ENCODE measurements at regions not wholly inside any gene's neighbourhood (a gene's known extent, or its start where the extent isn't known, plus 50 kb on each side); places are given as distances from the start of the nearest gene placed in this dataset.
"Not testable (repeated sequence)": the region's sequence is repeated elsewhere in the genome, so short reads cannot be mapped to it uniquely, and the experiment has no call there.

DNA sequence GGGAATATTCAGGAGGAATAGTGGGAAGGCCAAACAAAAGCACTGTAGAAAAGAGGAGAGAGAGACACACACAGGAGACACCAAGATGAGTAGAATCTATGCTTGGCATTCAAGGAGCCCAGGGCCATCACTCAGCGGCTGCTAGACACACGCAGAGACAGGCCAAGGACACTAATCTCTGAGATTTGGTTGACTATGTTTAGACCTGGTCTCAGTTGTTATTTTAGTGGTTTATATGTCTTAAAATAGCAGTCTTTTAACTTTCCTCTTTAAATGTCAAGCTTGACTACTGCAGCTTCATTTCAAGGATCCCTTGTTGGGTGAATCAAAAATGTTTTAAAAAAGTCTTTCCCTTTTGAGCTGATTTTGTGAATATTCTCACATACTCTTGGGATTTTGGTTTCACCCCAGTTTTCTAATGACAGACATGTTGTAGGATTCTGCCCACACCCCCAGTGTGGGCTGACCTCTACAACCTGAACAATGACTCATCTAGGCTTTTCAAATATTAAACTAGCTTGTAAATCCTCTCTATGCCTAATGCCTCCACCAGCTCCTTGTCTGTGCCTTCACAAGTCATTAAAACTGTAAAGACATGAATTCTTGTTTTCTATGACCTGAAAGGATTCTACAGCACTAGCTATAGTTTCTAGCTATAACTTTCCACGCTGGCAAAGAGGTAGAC lies 142.7 kb upstream of the EXOC2 start:
- DNase-seq: no peak

DNA sequence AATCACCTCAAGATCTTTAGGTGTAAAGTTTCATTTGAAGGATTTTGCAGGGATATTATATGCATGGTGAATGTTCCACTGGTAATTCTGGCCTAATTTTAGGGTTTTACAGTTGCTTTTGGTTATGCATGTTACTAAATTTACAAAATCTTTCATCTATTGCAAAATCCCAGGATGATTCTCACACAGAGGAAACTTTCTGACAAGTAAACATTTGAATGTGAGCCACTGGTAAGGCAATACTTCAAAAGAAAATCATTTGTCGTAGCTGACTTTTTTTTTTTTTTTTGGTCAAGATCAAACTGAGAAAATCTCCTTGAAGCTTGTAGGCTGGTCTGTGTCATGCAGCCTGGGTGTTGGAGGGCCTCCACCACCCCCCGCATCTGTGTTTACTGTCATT lies 141.9 kb upstream of the EXOC2 start:
- no peak for DNase-seq

DNA sequence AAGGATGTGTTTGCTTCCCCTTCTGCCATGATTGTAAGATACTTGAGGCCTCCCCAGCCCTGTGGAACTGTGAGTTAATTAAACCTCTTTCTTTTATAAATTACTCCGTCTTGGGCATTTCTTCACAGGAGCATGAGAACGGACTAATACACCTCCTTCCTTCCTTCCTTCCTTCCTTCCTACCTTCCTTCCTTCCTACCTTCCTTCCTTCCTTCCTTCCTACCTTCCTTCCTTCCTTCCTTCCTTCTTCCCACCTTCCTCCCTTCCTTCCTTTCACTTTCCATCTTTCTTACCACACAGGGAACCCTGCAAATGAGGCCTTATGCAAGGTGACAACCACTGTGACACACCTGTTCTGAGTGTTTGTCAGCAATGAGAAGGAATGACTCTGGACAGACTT lies 141.3 kb upstream of the EXOC2 start:
- DNase-seq: no peak

DNA sequence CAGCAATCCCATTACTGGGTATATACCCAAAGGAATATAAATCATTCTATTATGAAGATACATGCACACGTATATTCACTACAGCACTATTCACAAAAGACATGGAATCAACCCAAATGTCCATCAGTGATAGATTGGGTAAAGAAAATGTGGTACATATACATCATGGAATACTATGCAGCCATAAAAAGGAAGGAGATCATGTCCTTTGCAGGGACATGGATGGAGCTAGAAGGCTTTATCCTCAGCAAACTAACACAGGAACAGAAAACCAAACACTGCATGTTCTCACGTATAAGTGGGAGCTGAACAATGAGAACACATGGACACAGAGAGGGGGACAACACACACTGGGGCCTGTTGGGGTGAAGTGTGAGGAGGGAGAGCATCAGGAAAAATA lies 139.9 kb upstream of the EXOC2 start:
- DNase-seq: not testable (repeated sequence)

DNA sequence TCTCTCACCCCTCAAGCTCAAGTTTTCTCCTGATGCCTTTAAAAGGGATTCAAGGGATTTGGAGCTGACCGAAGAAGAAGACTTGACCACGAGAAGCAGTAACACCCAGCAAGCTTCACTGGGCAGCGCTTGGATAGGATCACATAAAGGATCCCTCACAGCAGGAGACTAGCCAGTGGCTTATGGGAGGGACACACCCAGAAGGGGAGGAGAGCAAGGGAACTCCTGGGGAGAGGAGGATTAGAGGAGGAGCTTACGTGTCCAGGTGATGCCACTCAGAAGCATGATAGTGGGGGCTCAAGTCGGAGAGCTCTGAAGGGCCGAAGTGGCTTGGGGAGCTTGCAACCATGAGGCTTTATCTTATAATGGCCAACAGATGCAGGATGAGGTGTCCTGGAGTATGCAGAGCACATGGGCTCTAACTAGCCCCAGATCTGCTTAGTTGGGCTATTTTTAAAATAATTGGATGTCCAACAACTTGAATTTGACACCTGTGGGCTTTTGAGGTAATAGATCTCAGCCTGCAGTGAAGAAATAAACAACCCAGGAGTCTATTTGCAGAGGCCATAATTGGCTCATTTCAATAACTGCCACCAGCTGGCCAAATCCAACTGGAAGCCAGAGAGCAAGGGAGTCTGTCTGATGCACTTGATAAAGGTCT lies 137.9 kb upstream of the EXOC2 start:
- DNase-seq: no peak

DNA sequence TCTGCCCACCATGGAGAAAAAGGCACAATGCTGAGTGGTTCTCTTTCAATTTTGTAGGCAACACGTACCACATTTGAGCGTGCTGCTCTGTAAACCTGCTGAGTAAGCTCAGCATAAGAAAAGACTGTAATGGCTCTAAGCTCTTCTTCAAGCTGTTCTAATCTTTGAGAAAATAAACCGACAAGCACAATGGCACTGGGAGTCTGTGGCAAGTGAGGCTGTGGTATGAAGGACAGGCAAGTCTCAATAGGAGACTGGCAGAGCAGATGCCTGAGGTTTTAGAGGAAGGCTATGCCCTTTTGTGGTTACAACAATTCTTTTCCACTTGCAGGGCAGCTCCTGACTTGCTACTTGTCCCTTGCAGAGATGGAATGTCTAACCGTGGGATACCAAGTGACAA lies 136.7 kb upstream of the EXOC2 start:
- no peak for DNase-seq

DNA sequence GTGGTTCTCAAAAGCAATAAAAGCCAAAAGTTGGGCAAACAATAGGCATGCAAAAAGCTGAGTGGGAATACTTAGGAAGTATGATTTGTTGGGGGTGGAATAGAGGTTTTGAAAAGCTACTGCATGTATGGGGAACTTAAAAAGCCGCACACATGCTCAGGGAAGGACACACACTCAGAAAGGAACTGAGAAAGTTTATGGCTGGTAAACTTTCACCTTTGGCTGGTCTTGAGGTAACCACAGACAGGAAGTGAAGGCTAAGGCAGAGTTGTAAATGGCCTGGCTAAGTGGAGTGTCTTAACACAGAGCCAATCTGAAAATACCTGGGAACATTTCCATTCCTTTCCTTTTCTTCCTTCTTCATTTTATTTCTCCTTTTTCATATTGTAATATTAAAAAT lies 134.5 kb upstream of the EXOC2 start:
- no peak for DNase-seq

DNA sequence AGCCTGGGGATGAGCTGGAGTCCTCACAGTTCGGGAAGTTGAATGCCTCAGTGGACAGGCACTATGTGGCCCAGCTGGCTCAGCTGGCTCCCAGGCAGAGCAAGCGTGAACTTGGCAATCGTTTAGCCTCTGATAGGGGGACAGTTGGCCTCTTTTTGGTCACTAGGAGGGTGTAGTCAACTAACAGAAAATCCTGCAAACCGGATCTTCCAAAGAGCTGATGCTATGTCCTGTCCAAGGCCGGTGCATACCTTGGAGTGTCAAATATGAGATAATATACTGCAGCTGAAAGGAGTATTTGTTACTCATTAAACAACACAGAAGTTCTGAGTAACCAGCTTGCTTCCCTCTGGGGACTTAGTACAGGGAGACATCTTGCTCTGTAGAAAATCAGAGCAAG lies 126.2 kb upstream of the EXOC2 start:
- DNase-seq: no peak

DNA sequence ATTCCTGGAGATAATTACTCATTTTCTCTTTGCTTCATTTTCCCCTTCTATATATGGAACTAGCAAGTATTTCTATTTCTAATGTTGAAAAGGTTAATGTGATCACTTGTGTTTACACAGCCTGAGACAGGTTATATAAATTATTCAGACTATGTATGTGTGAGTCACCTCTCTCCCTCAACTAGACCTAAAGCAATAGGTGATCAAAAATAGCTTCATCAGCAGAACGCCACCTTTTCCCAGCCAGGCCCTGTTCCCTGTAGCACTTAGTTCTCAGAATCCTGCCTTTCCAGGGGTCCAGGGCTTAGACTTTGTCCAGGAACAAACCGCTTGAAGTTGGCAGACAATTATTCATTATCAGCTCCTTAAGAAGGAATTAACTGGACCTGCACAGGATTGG lies 125.3 kb upstream of the EXOC2 start:
- no peak for DNase-seq

DNA sequence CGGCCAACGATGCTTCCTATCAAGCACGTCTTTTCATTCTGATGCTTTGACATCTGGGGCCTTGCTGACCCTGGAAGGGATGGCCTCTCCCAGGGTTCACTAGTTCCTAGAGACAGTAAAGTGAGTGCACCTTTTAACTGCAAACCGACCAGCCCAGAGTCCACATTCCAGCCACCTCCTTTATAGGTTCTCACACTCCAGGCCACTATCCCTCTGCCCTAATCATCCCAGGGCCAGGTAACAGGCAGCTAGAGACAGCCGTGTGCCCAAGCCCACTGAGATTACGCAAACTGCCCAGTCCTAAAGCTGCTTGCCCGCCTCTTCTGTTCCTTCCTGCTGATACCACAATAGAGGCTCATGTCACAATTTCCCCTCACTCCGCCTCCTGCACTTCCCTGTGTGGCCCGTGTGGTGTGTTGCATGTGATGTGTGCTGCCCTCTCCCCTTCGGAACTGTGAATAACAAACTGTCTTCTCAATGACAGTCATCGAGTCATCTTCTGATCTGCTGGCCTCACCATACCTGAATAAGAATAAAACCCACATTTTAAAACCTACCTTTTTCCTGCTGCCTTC lies 123.7 kb upstream of the EXOC2 start:
- DNase-seq: peak; percentile 36 to 61

DNA sequence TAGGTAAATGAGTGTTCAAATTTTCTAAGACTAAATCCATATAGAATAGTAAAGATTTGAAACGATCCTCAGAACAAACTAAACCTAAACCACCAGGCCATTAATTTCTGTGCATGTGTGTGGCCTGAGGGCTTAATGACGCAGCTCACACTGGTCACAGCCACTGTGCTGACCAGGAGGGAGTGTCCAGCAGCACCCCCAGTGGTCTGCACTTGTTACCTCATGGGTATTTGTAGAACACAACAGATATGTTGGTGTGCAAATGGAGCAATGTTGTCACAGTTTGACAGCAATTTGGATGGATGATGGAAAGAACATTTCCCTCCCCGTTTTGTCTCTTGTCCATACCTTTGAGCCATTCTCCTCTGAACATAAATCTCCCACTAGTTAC lies 122.4 kb upstream of the EXOC2 start:
- DNase-seq: no peak

DNA sequence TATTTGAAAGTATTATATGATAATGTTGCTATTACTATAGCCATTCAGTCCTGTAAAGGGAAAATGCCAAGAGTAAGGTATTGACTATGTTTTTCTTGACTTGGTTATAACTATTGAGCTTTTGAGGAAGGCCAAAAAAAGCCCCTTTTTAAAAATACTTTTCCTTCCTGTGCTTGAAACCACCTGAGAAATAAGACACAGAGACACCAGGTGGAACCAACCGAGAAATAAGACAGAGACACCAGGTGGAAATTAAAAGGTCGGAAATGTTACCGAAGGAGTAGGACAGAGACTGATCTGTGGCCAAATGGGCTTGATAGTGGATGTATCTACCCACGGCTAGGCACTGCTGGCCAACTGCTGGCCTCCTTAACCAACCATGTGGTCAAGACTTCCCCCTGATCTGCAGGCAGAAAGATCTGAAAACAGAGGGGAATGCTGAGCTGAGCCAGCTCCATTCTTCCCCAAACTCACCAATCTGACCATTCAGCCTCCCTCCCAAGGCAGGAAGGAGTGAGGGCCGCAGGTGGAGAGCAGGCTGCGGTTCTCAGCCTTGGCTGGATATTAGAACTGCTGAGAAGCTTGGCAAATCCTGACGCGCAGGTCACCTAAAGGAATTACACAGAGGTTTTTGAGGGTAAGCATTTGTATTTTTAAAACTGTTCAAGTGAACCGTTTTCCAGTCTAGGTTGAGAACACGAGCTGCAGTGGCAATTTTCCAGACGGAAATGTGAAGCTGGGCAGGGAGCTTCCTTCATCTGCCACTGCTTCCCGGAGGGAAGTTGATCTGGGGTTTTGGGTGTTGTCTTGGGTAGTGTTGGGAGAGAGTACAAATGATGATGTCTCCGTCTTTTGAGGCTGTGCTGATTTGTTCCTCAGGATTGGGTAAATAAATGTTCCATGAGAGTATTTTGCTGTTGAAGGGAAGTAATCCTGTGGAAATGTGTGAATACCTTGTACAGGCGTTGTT lies 121.7 kb upstream of the EXOC2 start:
- no peak for DNase-seq

DNA sequence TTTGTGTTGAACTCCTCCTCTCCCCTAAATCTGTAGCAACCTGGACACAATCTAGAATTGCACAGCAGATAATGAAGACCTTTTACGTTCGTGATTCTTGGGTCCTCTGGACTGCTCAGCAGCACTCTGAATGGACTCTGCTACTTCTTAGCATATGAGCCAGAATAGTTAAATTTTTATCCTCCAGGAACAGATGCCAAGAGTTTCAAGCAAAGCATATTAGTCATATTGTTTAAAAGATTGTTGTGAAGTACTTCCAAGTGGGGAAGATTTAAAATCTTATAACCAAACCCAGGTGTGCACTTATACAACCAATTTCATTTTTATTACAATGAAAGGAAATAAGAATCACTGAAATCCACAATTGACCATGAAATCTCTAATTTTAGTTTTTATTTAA lies 118.9 kb upstream of the EXOC2 start:
- no peak for DNase-seq

DNA sequence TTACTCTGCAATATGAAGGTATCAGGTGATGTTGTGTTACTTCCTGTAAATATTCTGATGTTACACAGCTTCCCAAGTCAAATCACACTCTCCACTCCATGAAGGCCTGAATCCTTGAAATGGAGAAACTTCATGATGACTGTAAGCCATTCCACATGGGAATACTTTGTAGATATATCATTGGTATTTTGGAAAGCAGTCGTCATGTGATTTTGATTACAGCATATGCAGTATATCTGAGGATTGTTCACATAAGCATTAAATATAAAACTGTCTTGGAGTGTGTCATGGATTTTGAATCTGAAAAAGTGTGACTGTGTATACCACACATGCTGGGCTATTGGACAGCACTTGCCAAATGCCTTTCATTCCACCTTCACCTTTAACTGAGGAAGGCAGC lies 118.3 kb upstream of the EXOC2 start:
- no peak for DNase-seq

DNA sequence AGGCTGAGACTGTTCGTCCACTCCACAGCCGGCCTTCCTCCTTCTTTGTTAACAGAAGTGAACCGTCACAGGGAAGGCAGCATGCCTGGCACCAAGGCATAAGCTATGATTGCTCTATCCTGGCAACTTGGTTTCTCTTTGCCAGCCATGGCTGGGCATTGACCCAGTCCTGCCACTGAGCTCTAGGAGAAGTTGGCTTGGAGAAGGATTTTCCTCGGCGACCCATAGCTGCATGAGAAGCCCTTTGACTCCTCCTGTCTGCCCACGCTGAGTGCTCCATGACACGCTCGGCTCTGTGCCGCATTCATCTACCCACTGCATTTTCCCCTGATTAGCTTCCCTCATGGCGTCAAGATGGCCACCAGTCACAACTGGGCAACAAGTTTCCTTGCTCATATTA lies 111.8 kb upstream of the EXOC2 start:
- DNase-seq: no peak

DNA sequence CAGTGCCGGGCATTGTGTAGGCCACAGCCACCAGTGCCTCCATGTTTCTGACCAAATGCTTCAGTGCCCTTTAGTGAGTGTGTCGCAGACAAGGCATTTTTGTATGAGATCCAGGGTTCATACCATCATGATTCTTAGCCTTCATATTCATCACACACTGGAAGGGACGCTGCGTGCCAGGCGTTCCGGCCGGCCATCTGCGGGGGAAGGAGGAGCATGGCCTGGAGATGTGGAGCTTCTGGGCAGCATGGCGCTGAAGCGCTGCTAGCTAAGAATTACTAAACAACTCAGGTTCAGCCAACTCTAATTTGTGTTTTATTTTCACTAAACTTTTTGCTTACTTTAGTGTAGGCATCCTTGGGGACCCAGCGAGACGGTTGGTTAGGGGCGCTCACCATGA lies 111.4 kb upstream of the EXOC2 start:
- no peak for DNase-seq

DNA sequence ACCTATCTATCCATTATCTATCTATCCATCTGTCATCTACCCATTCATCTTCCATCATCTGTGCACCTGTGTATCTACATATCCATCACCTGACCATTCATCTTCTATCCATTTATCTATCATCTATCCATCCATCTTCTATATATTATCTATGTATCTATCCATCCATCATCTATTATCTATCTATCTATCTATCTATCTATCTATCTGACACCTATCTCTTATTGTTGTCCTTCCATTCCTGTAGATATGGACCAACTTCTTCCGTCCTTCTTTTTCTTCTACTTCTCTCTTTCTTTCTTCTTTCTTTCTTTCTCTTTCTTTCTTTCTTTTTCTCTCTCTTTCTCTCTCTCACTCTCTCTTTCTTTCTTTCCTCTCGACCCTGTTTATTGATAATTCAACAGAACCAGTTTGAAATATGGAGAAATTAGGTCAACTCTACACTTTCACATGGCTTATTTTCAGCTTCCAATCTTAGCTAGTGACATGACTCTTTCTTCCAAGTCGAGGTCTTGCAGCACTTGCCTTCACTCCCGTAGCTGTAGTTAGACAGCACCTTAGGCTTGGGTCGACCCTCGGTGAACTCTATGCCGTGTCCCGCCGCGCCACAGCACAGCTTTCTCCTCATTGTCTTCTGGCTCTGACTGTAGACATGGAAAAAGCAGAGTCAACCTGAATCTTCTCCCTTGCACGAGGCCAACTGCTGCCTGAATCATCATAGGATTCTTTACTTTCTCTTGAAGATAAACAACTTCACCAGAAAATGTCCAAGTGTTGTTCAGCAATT lies 110.4 kb upstream of the EXOC2 start:
- DNase-seq: no peak

DNA sequence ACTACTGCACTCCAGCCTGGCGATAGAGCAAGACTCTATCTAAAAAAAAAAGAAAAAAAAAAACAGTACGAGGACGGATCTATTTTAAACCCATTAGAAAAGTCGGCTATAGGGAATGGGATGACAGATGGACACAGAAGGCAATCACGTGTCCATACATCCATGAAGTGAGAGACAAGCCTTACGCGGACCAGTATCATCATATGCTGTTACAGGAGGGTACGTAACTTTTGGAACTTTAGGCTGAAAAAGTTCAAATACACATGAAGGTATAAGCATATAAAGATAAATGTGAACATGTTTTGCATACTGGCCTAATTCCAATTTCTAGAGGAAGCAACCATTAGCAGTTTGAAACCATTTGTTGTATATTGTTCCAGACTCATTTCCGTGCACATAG lies 109.8 kb upstream of the EXOC2 start:
- DNase-seq: no peak

DNA sequence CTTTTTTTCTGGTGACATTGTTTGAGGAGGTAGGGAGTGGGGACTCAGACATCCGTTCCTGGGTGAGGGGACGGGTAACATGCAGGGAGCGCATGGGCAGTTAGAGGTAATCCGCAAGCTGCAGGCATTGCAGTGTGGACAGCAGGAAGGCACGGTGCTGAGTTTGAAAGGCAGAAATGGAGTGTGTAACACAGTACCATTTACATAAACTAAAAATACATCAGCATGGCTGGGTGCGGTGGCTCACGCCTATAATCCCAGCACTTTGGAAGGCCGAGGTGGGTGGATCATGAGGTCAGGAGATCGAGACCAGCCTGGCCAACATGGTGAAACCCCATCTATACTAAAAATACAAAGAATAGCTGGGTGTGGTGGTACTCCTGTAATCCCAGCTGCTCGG lies 109.3 kb upstream of the EXOC2 start:
- not testable (repeated sequence) for DNase-seq

DNA sequence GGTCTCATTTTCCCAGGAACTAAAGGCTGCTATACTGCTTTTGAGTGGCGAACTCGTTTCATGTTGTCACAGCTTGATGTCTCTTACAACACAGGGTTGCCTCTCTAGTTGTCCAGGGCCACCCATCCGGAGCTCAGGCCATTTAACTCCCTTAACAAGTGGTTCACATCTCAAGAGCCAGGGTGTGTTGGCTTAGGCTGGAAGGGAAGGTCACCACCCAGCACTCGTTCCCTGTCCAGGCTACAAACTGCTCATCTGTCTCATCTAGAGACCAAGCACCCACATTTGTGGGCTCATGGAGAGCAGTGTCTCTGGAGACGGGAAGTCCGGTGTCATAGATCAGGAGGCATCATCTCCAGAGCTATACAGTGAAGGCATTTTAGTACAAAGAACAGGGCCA lies 106.8 kb upstream of the EXOC2 start:
- no peak for DNase-seq

DNA sequence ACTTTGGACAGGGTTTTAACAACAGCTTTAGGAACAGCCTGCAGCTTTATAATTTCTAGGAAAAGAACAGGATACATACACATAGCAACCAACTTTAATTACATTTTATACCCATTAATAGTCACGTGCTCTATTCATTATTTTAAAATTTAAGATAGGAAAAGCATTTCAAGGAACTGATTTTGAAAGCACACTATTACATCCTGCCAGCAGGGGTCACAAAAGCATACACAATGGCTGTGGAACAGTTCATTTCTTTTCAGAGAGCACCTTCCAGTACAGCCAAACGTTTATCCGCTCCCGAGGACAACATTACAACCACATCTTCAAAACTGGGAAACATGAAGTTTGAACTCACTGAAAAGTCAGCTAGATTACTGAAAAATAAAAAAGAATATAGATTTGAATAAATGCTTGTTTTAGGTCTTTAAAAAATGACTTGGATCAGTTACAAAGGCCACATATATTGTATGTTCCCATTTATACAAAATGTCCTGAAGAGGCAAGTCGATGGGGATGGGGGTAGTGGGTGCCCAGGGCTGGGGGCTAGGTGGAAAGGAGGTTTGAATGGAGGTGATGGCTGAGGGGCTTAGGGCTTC lies 104.6 kb upstream of the EXOC2 start:
- peak; percentile 34 to 50 for DNase-seq

DNA sequence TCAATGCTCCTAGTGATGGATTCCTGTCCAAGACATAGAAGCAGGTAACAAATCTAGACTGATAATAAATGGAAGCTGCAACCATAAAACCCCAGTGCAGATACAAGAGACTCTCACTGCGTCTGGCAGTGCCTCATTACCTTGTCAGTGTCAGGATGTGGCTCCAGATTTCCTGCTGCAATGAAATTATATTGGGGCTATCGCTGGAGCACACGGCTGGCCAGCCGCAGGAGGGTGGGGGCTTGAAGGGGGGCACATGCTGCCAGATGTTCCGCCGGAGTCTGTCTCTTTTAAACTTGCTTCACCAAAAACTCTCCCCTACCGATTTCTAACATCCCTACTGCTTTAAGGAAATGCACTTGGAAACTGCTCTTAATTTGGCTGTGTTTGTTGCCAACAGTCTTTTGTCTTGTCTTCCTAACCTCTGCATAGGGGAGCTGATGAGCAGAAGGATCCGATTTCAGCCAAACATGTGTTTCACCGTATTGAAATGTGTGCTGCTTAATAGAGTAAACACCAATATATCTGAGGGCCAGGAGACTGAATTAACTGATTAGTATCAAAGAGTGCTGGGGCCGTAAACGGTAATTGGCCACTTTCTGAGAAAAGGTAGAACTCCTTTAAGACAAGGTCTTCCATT lies 102.2 kb upstream of the EXOC2 start:
- DNase-seq: no peak
